HG03342 (cell line): ENCODE measurements at regions not wholly inside any gene's neighbourhood (a gene's known extent, or its start where the extent isn't known, plus 50 kb on each side); places are given as distances from the start of the nearest gene placed in this dataset.

Source experiments
- ATAC-seq: cut with Tn5 transposase; IDR thresholded peaks from one replicate; pipeline ENCODE4 v1.9.1; 2021; ENCODE audit warnings: mild to moderate bottlenecking, moderate library complexity; ENCODE audit not compliant: unreplicated experiment

- ATAC-seq = no peak
Observed at GRCh38 chr5:164636456-164636855, 1131.0 kb downstream of the MAT2B start.

GRCh38 chr5:164637931-164638521 lies 1132.6 kb downstream of the MAT2B start:
- no peak for ATAC-seq

- ATAC-seq = no peak
Observed at GRCh38 chr5:164649266-164649665, 1143.8 kb downstream of the MAT2B start.

- no peak for ATAC-seq
Observed at GRCh38 chr5:164650427-164650826, 1145.0 kb downstream of the MAT2B start.

GRCh38 chr5:164651546-164652275 lies 1146.3 kb downstream of the MAT2B start:
- ATAC-seq = peak; percentile 63

GRCh38 chr5:164652276-164652660 lies 1146.8 kb downstream of the MAT2B start:
- ATAC-seq = no peak

- no peak for ATAC-seq
Observed at GRCh38 chr5:164663198-164663989, 1158.0 kb downstream of the MAT2B start.

- ATAC-seq = no peak
Observed at GRCh38 chr5:164671640-164672039, 1166.2 kb downstream of the MAT2B start.

- no peak for ATAC-seq
Observed at GRCh38 chr5:164672205-164672604, 1166.8 kb downstream of the MAT2B start.

- peak; percentile 55 for ATAC-seq
Observed at GRCh38 chr5:164672931-164673694, 1167.7 kb downstream of the MAT2B start.

GRCh38 chr5:164679461-164679860 lies 1174.0 kb downstream of the MAT2B start:
- ATAC-seq = no peak

GRCh38 chr5:164680216-164680615 lies 1174.8 kb downstream of the MAT2B start:
- ATAC-seq = no peak

- ATAC-seq = no peak
Observed at GRCh38 chr5:164680812-164681520, 1175.5 kb downstream of the MAT2B start.

- no peak for ATAC-seq
Observed at GRCh38 chr5:164687391-164687790, 1182.0 kb downstream of the MAT2B start.

- ATAC-seq = no peak
Observed at GRCh38 chr5:164688437-164688836, 1183.0 kb downstream of the MAT2B start.

GRCh38 chr5:164708831-164709230 lies 1203.4 kb downstream of the MAT2B start:
- ATAC-seq = peak; percentile 21

GRCh38 chr5:164713682-164714081 lies 1208.3 kb downstream of the MAT2B start:
- ATAC-seq = no peak

- ATAC-seq = no peak
Observed at GRCh38 chr5:164721116-164721515, 1215.7 kb downstream of the MAT2B start.

GRCh38 chr5:164721656-164722055 lies 1216.2 kb downstream of the MAT2B start:
- no peak for ATAC-seq

- ATAC-seq = no peak
Observed at GRCh38 chr5:164722702-164723101, 1217.3 kb downstream of the MAT2B start.

GRCh38 chr5:164727012-164727411 lies 1221.6 kb downstream of the MAT2B start:
- ATAC-seq = no peak
